GM18507 (cell line): ENCODE measurements at regions not wholly inside any gene's neighbourhood (a gene's known extent, or its start where the extent isn't known, plus 50 kb on each side); places are given as distances from the start of the nearest gene placed in this dataset.
"Not testable (repeated sequence)": the region's sequence is repeated elsewhere in the genome, so short reads cannot be mapped to it uniquely, and the experiment has no call there.

ENCODE experiments used
- DNase-seq: peaks from one replicate; pipeline ENCODE4 v3.0.0; 2011; ENCODE audit warnings: low read depth; ENCODE audit not compliant: insufficient read length; ENCODE audit errors: extremely low spot score
- FAIRE-seq: peaks from 2 replicates; lab custom pipeline; 2011; peaks lifted over from hg19 to GRCh38; lab: Jason Lieb, UNC

DNA sequence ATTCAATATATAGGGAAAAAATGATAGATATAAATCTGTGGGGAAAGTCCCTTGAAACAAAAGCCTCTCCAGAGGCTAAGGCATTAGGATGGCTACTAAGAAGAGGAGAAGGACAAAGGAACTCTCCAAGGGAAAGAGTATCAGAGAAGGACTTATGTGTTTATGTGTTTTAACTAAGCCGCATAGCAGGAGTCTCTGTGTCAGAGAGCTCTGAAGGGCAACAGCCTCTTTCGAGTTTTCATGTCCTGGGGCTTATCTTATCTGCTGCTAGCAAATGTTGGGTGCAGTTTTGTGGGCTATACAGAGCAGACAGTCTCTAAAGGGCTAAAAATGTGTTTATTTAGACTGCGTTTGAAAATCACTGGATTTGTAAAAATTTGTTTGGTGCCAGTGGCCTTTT lies 1145.6 kb upstream of the DIAPH2 start:
- DNase-seq (no peak), FAIRE-seq (no peak)

- not testable (repeated sequence) for DNase-seq, FAIRE-seq
These were observed 1135.1 kb upstream of the DIAPH2 start for GRCh38 chrX:95549552-95549951.

DNA sequence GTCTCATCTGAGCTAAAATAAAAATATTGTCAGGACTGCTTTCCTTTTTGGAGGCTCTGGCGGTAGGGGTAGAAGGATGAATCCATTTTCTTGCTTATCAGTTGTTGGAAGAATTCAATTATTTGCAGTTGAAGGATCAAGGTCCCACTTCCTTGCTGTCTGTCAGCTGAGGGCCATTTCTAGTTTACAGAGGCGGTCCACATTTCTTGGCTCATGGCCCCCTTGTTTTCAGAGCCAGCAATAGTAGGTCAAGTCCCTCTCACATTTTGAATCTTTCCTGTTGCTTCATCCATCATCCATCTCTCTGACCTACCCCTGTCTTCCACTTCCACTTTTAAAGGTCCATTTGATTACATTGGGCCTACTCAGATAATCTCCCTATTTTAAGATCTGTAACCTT lies 1099.3 kb upstream of the DIAPH2 start:
- no peak for DNase-seq
- no peak for FAIRE-seq

DNA sequence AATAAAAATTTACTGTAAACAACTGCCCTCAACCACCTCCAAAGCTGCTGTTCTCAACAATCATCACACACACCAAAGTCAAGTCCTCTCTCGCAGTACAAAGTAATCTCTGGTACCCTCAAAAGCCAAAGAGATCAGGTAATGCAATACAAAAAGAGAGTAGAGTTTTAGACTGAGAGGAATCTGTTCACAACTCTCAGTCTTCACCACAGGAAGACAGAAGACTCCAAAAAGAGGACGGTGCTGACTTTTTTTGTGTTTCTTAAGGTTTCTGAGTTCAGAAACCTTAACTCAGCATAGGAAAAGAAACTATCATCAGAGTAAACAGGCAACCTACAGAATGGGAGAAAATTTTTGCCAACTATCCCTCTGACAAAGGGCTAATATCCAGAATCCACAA lies 1072.3 kb upstream of the DIAPH2 start:
- FAIRE-seq: no peak
- no peak for DNase-seq

- no peak for DNase-seq
- FAIRE-seq: no peak
These were observed 1062.4 kb upstream of the DIAPH2 start for GRCh38 chrX:95622200-95622599.

DNA sequence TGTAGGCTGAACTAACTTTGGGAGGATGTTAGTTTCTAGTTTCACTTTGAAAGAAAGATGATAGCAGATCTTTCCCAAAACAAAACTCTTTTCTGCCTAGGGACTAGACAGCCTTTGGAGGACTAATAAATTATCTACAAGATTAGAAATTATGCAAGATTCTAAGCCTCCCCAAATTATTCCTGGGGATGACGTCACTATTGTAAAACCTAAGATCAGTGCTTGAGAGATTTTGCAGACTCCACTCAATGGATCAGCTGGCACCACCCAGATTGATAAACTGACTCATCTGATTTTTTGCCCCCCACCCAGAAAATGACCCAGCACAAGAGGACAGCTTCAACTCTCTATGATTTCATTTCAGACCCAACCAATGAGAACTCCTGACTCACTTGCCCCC lies 1057.9 kb upstream of the DIAPH2 start:
- FAIRE-seq (no peak), DNase-seq (no peak)

DNA sequence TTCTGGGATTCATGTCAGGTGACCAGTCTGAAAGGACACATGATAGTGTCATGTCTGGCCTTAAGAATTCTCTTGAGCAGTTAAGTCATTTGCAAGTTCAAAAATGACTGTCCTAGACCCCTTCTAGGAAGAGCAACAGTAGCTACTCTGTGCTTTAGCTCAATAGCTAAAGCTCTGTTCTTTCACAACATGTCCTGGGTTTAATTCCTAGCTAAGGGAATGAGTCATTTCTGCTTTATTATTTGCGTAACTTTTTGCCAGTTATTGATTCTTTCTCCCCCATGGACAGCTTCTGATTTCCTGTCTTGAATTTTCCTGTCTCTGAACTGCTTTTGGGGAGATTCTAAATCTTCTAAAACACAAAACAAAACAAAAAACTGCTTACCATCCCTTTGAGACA lies 1055.8 kb upstream of the DIAPH2 start:
- DNase-seq: no peak
- FAIRE-seq: no peak

DNA sequence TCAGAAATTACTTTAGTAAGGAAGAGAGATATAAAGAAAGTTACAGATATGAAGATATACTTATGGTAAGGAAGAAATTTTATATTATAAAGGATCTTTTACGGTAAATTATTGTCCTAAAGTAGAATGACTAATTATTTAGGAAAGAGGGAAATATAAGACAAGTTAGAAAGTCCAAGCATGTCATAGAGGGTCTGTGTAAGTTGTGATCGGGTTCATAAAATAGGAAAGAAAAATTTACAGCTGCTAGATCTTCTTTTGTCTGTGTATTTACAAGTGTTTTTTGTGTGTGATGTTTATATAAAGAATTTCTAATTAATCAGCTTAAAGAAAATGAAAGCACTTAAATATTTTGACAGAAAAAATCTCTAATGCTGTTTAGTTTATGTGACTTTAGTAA lies 1054.9 kb upstream of the DIAPH2 start:
- DNase-seq: no peak
- no peak for FAIRE-seq

DNA sequence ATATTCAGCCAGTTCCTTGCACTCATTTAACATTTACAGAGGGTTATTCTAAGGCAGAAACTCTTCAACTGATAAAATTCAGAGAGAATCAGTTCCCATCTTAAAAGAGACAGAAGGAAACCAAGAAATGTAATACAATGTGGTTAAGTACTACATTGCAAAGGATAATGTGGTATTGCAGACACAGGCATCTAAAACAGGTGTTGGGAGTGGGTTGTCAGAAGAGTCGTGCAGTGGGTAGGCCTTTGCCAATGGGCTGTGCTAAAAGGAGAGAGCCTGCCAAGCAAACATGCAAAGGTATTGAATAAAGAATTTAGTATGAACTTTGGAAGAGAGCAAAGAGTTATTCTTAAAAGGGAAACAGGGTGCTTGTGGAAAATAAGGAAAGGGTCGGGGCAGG lies 1044.4 kb upstream of the DIAPH2 start:
- no peak for FAIRE-seq
- DNase-seq: no peak

DNA sequence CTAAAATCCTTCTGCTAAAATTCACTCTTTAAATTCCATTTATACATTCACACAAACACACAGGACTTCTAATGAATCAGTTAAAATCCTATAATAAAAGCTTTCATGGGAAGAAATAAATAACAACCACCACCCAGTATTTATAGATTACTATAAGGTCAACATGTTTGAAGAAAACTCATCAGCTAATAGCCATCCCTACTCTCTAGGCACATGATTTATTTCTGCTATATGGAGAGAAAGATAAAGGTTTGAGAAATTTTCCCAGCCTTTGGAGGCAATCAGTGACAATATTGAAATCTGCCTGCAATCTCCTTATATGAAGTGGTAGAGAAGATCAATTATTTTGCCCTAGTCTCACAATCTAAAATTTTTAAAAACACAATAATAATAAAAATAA lies 1038.9 kb upstream of the DIAPH2 start:
- DNase-seq: no peak
- no peak for FAIRE-seq

DNA sequence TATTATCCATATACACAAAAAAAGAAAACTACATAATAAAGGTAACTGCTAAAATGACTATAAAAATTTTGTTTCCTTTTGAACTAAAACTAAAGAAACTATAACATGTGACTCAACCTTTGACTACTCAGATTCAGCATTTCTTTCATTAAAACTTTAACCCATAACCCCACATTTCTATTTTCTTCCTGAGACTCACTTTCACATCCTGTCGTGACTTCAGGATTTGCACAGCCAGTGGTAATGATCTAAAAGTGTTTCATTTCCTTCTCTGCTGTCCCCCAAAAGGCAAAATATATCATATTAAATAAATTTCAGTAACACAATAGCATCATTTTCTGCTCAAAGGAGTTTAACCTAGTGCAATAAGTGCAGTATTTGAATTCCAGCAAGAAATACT lies 1022.4 kb upstream of the DIAPH2 start:
- DNase-seq (no peak), FAIRE-seq (peak; percentile 68)

DNA sequence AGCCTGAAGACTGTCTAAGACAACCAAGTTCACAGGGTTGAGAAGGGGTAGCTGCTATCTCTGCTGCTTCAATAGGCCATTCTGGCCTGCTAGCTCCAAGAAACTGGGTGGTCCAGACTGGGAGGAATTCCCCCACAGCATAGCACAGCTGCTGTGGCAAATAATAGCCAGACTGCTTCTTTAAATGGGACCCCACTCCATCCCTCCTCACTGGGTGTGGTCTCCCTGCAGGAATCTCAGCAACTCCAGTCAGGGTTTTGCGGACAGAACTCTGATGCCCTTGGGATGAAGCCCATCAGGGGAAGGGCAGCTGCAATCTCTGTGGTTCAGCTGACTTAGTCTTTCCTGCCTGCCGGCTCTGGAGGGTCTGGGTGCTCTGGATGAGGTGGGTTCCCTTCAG lies 1018.6 kb upstream of the DIAPH2 start:
- FAIRE-seq (no peak), DNase-seq (no peak)

GRCh38 chrX:95675011-95675410 lies 1009.6 kb upstream of the DIAPH2 start:
- DNase-seq: no peak
- no peak for FAIRE-seq

DNA sequence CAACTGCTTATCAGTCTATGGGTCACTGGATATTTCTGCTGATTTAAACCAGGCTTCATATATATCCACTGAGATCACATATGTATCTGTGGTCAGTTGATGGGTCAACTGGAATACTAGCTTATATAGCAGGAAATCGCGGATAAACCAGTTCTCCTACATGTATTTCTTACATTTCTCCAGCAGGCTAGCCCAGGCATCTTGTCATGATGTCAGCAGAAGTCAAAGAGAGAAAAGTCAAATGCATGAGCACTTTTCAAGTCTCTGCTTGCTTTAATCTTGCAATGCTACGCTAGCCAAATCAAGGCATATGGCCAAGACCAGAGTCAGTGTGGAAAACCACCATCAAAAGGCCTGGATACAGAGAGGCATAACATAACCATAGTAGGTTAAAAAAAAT lies 1008.8 kb upstream of the DIAPH2 start:
- DNase-seq: no peak
- no peak for FAIRE-seq

- DNase-seq (no peak), FAIRE-seq (no peak)
These were observed 1006.0 kb upstream of the DIAPH2 start for GRCh38 chrX:95678679-95679078.

DNA sequence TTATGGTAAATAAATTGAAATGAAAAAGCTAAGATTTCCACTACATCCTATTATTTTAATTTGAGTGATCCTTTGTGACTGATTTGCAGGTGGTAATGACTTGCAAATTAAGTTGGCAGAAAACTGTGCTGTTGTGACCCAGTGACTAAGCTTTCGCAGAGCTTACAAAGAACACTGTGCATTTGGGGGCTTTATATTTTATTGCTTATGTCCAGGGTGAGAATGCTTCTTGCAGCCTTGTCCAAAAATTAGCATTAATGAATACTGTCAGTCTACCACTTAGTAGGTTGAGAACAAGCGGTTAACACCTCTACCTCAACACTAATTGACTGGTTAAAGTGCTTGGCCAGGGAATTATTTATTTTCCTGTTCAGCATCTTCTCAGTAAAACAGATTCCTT lies 991.3 kb upstream of the DIAPH2 start:
- no peak for DNase-seq
- no peak for FAIRE-seq

DNA sequence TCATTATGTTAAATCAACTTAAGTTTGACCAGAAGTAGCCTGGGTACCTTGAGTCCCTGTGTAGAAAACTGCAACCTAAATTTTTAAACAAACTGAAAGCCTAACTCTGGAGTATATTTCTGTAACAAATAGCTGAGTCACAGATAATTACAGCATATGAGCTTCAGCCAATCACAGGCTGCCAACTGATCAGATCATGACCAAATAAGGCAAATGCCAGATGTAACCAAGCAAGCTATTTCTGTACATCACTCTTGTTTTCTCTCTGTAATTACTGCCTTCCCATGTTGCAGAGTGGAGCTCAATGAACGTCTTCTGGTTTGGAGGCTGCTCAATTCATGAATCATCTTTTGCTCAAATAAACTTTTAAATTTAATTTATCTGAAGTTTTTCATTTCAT lies 980.9 kb upstream of the DIAPH2 start:
- FAIRE-seq (no peak), DNase-seq (no peak)

- FAIRE-seq: no peak
These were observed 967.8 kb upstream of the DIAPH2 start for GRCh38 chrX:95716841-95717240.

GRCh38 chrX:95718746-95719145 lies 965.9 kb upstream of the DIAPH2 start:
- FAIRE-seq (no peak), DNase-seq (no peak)

More at GRCh38 chrX:95716841-95717240, 967.8 kb upstream of the DIAPH2 start:
- DNase-seq: no peak

DNA sequence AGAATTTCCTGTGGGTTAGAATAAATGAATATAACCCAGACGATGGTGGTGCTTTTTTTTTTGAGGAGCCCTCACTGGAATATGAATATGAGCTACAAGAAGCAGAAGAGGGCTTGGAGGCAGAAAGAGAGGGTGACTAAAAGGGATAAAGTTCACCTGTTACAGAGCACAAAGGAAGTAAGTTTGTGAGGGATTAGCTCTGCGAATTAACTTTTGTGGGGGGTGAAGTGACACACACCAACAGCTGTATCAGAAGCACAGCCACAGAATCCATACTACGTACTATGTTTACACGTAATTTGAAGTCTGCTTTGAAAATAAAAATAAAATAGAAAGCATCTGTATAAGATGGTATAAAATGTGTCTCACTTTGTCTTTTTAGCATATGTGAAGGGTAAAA lies 963.6 kb upstream of the DIAPH2 start:
- DNase-seq (no peak), FAIRE-seq (no peak)

- FAIRE-seq (no peak), DNase-seq (no peak)
These were observed 956.2 kb upstream of the DIAPH2 start for GRCh38 chrX:95728446-95728845.

DNA sequence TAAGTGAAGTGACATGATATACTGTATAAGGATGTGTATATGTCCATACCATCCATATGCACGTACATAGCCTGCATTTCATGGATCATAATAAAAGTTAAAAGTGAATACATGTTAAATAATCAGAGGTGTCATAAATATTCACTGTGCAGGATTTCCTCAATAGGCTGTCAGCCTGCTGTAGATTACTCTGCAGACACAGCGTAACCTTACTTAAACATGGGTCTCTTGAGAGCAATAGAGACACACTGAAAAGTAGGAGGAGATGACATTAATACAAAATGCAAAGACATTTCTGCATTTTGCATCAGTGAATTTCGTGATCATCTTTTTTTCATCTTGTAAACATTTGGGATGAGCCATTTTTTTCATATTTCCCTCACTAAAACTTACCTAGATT lies 955.2 kb upstream of the DIAPH2 start:
- DNase-seq (no peak), FAIRE-seq (no peak)

GRCh38 chrX:95733426-95733825 lies 951.2 kb upstream of the DIAPH2 start:
- no peak for FAIRE-seq
- no peak for DNase-seq
